NCI-H510A (cell line): ENCODE measurements at regions not wholly inside any gene's neighbourhood (a gene's known extent, or its start where the extent isn't known, plus 50 kb on each side); places are given as distances from the start of the nearest gene placed in this dataset.

Experiments used
- DNase-seq: peaks from one replicate; lab custom pipeline; 2025; lab: John Stamatoyannopoulos, UW

- DNase-seq: no peak
Measured at GRCh38 chr9:95757439-95757838, 118.1 kb upstream of the ERCC6L2 start.

- DNase-seq: no peak
Measured at GRCh38 chr9:95756986-95757385, 118.5 kb upstream of the ERCC6L2 start.

- DNase-seq: no peak
Measured at GRCh38 chr9:95756101-95756500, 119.4 kb upstream of the ERCC6L2 start.

GRCh38 chr9:95755421-95755730 lies 120.1 kb upstream of the ERCC6L2 start:
- no peak for DNase-seq

GRCh38 chr9:95754533-95755420 lies 120.7 kb upstream of the ERCC6L2 start:
- no peak for DNase-seq

- no peak for DNase-seq
Measured at GRCh38 chr9:95753762-95754465, 121.6 kb upstream of the ERCC6L2 start.

- DNase-seq: no peak
Measured at GRCh38 chr9:95752129-95752731, 123.3 kb upstream of the ERCC6L2 start.

GRCh38 chr9:95751520-95751790 lies 124.0 kb upstream of the ERCC6L2 start:
- no peak for DNase-seq

- DNase-seq: no peak
Measured at GRCh38 chr9:95750725-95751519, 124.6 kb upstream of the ERCC6L2 start.

- DNase-seq: no peak
Measured at GRCh38 chr9:95749493-95749892, 126.0 kb upstream of the ERCC6L2 start.

GRCh38 chr9:95746408-95747180 lies 128.9 kb upstream of the ERCC6L2 start:
- DNase-seq: no peak

GRCh38 chr9:95742821-95743220 lies 132.7 kb upstream of the ERCC6L2 start:
- no peak for DNase-seq

- no peak for DNase-seq
Measured at GRCh38 chr9:95741631-95742030, 133.9 kb upstream of the ERCC6L2 start.

- DNase-seq: no peak
Measured at GRCh38 chr9:95740217-95741004, 135.1 kb upstream of the ERCC6L2 start.

- no peak for DNase-seq
Measured at GRCh38 chr9:95738438-95738837, 137.1 kb upstream of the ERCC6L2 start.

GRCh38 chr9:95736891-95737522 lies 138.5 kb upstream of the ERCC6L2 start:
- no peak for DNase-seq

GRCh38 chr9:95736370-95736769 lies 139.1 kb upstream of the ERCC6L2 start:
- no peak for DNase-seq

- DNase-seq: no peak
Measured at GRCh38 chr9:95735701-95736100, 139.8 kb upstream of the ERCC6L2 start.

- no peak for DNase-seq
Measured at GRCh38 chr9:95733741-95734666, 141.5 kb upstream of the ERCC6L2 start.
